CD4-positive, alpha-beta memory T cell (primary cell): ENCODE measurements at regions not wholly inside any gene's neighbourhood (a gene's known extent, or its start where the extent isn't known, plus 50 kb on each side); places are given as distances from the start of the nearest gene placed in this dataset.

Experiments used
- CTCF ChIA-PET: fragments of 350-600 bp; sonication (Branson Sonifier 250); formaldehyde crosslinking; loops from one replicate; lab custom pipeline; 2021; ENCODE audit warnings: inconsistent platforms; ENCODE audit not compliant: partially characterized antibody; lab: Charles Lee
- POLR2A ChIA-PET: fragments of 350-600 bp; sonication (Branson Sonifier 250); formaldehyde crosslinking; loops from one replicate; lab custom pipeline; 2021; ENCODE audit not compliant: partially characterized antibody; lab: Charles Lee
- DNase-seq, 5 donors: peaks; one replicate each; pipeline versions ENCODE4 v3.0.0 to v3.0.0-alpha.2; 2020 to 2022; ENCODE audit warnings: mixed read lengths in 1 of 5
- H3K27ac ChIP-seq: one replicate; pipeline ENCODE4 v1.7.0; 2013; ENCODE audit warnings: low read depth, low read length
- H3K27me3 ChIP-seq: 2 replicates; pipeline ENCODE4 v1.7.0; 2013; ENCODE audit warnings: mild to moderate bottlenecking, low read length, moderate library complexity; ENCODE audit not compliant: insufficient read depth
- H3K36me3 ChIP-seq: 2 replicates; pipeline ENCODE4 v1.7.0; 2013; ENCODE audit warnings: mild to moderate bottlenecking, low read length, moderate library complexity; ENCODE audit not compliant: insufficient read depth
- H3K4me1 ChIP-seq: 2 replicates; pipeline ENCODE4 v1.7.0; 2013; ENCODE audit warnings: mild to moderate bottlenecking, low read length, moderate library complexity; ENCODE audit not compliant: insufficient read depth
- H3K4me3 ChIP-seq, 2 donors: one replicate each; pipeline ENCODE4 v1.7.0; 2013; ENCODE audit warnings: low read length in 2 of 2, mild to moderate bottlenecking in 1 of 2
- H3K9me3 ChIP-seq, 2 donors: one replicate each; pipeline ENCODE4 v1.7.0; 2013; ENCODE audit warnings: low read length in 2 of 2, control low read depth in 1 of 2; ENCODE audit not compliant: control insufficient read depth in 1 of 2
- H3K27ac Mint-ChIP-seq, 7 donors: one replicate each; pipeline ENCODE4 v1.8.0; 2020 to 2021; ENCODE audit warnings: mixed read lengths in 7 of 7, mild to moderate bottlenecking in 6 of 7, inconsistent platforms in 3 of 7, moderate library complexity in 3 of 7
- H3K27me3 Mint-ChIP-seq, 2 donors: one replicate each; pipeline ENCODE4 v1.8.0; 2020 to 2021; ENCODE audit warnings: mixed read lengths in 2 of 2
- H3K36me3 Mint-ChIP-seq, 2 donors: one replicate each; pipeline ENCODE4 v1.8.0; 2020 to 2021; ENCODE audit warnings: mixed read lengths in 2 of 2, inconsistent platforms in 1 of 2, mild to moderate bottlenecking in 1 of 2
- H3K4me1 Mint-ChIP-seq, 4 donors: one replicate each; pipeline ENCODE4 v1.8.0; 2020 to 2021; ENCODE audit warnings: mixed read lengths in 4 of 4, mild to moderate bottlenecking in 1 of 4
- H3K4me3 Mint-ChIP-seq, 8 donors: one replicate each; pipeline ENCODE4 v1.8.0; 2020 to 2021; ENCODE audit warnings: mixed read lengths in 8 of 8, mild to moderate bottlenecking in 7 of 8, moderate library complexity in 6 of 8, inconsistent platforms in 3 of 8
- H3K9me3 Mint-ChIP-seq, 8 donors: one replicate each; pipeline ENCODE4 v1.8.0; 2020 to 2021; ENCODE audit warnings: mixed read lengths in 8 of 8, mild to moderate bottlenecking in 5 of 8, inconsistent platforms in 3 of 8, moderate library complexity in 1 of 8
- intact Hi-C: fragments of 100-400 bp; cut with micrococcal nuclease; formaldehyde crosslinking; loops from one replicate; pipeline ENCODE4 v1.15.1; 2023

- intact Hi-C loops, result no loop called here
- Mint-ChIP-seq H3K27me3 (peaks cover 1 to 10% of the 10 kb centered on the region in 2 donors), H3K4me1 (no peaks in the 10 kb centered on the region), H3K36me3 (no peaks in the 10 kb centered on the region), H3K4me3 (no peak overlapping the region), H3K9me3 (peaks cover 0 to 2% (median 0%) of the 10 kb centered on the region in 8 donors), H3K27ac (peak overlapping the region in 1 of 7 donors; percentile 61)
- H3K27ac ChIP-seq, result no peak overlapping the region
- no peaks in the 10 kb centered on the region for H3K4me1 ChIP-seq
- no peaks in the 10 kb centered on the region for H3K27me3 ChIP-seq
- no peak for DNase-seq
- CTCF ChIA-PET, result no interaction called here
- no peaks in the 10 kb centered on the region for H3K36me3 ChIP-seq
- no peak overlapping the region for H3K4me3 ChIP-seq
- POLR2A ChIA-PET, result no interaction called here
- H3K9me3 ChIP-seq, result no peaks in the 10 kb centered on the region
Measured at GRCh38 chr18:10009321-10010144, 95.7 kb downstream of the VAPA start.

- Histone ChIP-seq H3K9me3 (no peaks in the 10 kb centered on the region), H3K36me3 (no peaks in the 10 kb centered on the region), H3K27me3 (no peaks in the 10 kb centered on the region), H3K27ac (no peak overlapping the region), H3K4me3 (no peak overlapping the region), H3K4me1 (no peaks in the 10 kb centered on the region)
- no peaks in the 10 kb centered on the region for H3K4me1 Mint-ChIP-seq
- DNase-seq, result no peak
- CTCF ChIA-PET, result no interaction called here
- no peak overlapping the region for H3K27ac Mint-ChIP-seq
- H3K27me3 Mint-ChIP-seq, result peaks cover 1 to 10% of the 10 kb centered on the region in 2 donors
- H3K9me3 Mint-ChIP-seq, result peaks cover 0 to 2% (median 0%) of the 10 kb centered on the region in 8 donors
- H3K4me3 Mint-ChIP-seq, result no peak overlapping the region
- intact Hi-C loops, result no loop called here
- POLR2A ChIA-PET, result no interaction called here
- no peaks in the 10 kb centered on the region for H3K36me3 Mint-ChIP-seq
Measured at GRCh38 chr18:10010611-10011015, 96.8 kb downstream of the VAPA start.

- no peaks in the 10 kb centered on the region for H3K36me3 ChIP-seq
- ChIA-PET POLR2A (no interaction called here), CTCF (no interaction called here)
- Mint-ChIP-seq H3K9me3 (peaks cover 0 to 2% (median 0%) of the 10 kb centered on the region in 8 donors), H3K27ac (no peak overlapping the region), H3K4me3 (no peak overlapping the region), H3K36me3 (no peaks in the 10 kb centered on the region), H3K4me1 (no peaks in the 10 kb centered on the region), H3K27me3 (peaks cover 1 to 10% of the 10 kb centered on the region in 2 donors)
- no peaks in the 10 kb centered on the region for H3K27me3 ChIP-seq
- H3K27ac ChIP-seq, result no peak overlapping the region
- H3K9me3 ChIP-seq, result no peaks in the 10 kb centered on the region
- H3K4me3 ChIP-seq, result no peak overlapping the region
- DNase-seq, result no peak
- no peaks in the 10 kb centered on the region for H3K4me1 ChIP-seq
- intact Hi-C loops, result no loop called here
Measured at GRCh38 chr18:10011061-10011460, 97.2 kb downstream of the VAPA start.

- no peak overlapping the region for H3K27ac Mint-ChIP-seq
Measured at GRCh38 chr18:10011751-10012150, 97.9 kb downstream of the VAPA start.

GRCh38 chr18:10012526-10012925, 98.7 kb downstream of the VAPA start:
- Mint-ChIP-seq H3K4me1 (peaks cover 0 to 1% (median 0%) of the 10 kb centered on the region in 4 donors), H3K27me3 (peaks cover 3 to 10% of the 10 kb centered on the region in 2 donors), H3K36me3 (no peaks in the 10 kb centered on the region), H3K4me3 (no peak overlapping the region), H3K27ac (no peak overlapping the region), H3K9me3 (peaks cover 0 to 2% (median 0%) of the 10 kb centered on the region in 8 donors)
- intact Hi-C loops, result no loop called here
- no peaks in the 10 kb centered on the region for H3K9me3 ChIP-seq
- no peak overlapping the region for H3K4me3 ChIP-seq
- H3K4me1 ChIP-seq, result no peaks in the 10 kb centered on the region
- DNase-seq, result no peak
- POLR2A ChIA-PET, result no interaction called here
- H3K27me3 ChIP-seq, result no peaks in the 10 kb centered on the region
- no peak overlapping the region for H3K27ac ChIP-seq
- H3K36me3 ChIP-seq, result no peaks in the 10 kb centered on the region
- CTCF ChIA-PET, result no interaction called here

More at GRCh38 chr18:10011751-10012150, 97.9 kb downstream of the VAPA start:
- no peak for DNase-seq
- ChIA-PET POLR2A (no interaction called here), CTCF (no interaction called here)
- H3K36me3 ChIP-seq, result no peaks in the 10 kb centered on the region
- no peaks in the 10 kb centered on the region for H3K27me3 ChIP-seq
- no peaks in the 10 kb centered on the region for H3K9me3 ChIP-seq
- no peak overlapping the region for H3K4me3 Mint-ChIP-seq
- no peaks in the 10 kb centered on the region for H3K36me3 Mint-ChIP-seq
- peaks cover 1 to 10% of the 10 kb centered on the region in 2 donors for H3K27me3 Mint-ChIP-seq
- peaks cover 0 to 1% (median 0%) of the 10 kb centered on the region in 4 donors for H3K4me1 Mint-ChIP-seq
- no peaks in the 10 kb centered on the region for H3K4me1 ChIP-seq
- peaks cover 0 to 2% (median 0%) of the 10 kb centered on the region in 8 donors for H3K9me3 Mint-ChIP-seq
- intact Hi-C loops, result no loop called here
- no peak overlapping the region for H3K27ac ChIP-seq
- H3K4me3 ChIP-seq, result no peak overlapping the region

GRCh38 chr18:10013621-10014543, 100.1 kb downstream of the VAPA start:
- no peak for DNase-seq
- POLR2A ChIA-PET, result no interaction called here
- CTCF ChIA-PET, result no interaction called here
- no peaks in the 10 kb centered on the region for H3K4me1 ChIP-seq
- intact Hi-C loops, result no loop called here
- no peaks in the 10 kb centered on the region for H3K36me3 ChIP-seq
- peaks cover 3 to 5% of the 10 kb centered on the region in 2 donors for H3K27me3 Mint-ChIP-seq
- no peak overlapping the region for H3K27ac Mint-ChIP-seq
- H3K4me3 Mint-ChIP-seq, result no peak overlapping the region
- H3K9me3 ChIP-seq, result no peaks in the 10 kb centered on the region
- H3K9me3 Mint-ChIP-seq, result no peaks in the 10 kb centered on the region
- H3K4me1 Mint-ChIP-seq, result peaks cover 0 to 1% (median 0%) of the 10 kb centered on the region in 4 donors
- H3K27ac ChIP-seq, result no peak overlapping the region
- no peaks in the 10 kb centered on the region for H3K36me3 Mint-ChIP-seq
- no peaks in the 10 kb centered on the region for H3K27me3 ChIP-seq
- H3K4me3 ChIP-seq, result no peak overlapping the region

GRCh38 chr18:10015288-10015701, 101.5 kb downstream of the VAPA start:
- Histone ChIP-seq H3K27ac (no peak overlapping the region), H3K9me3 (no peaks in the 10 kb centered on the region), H3K36me3 (no peaks in the 10 kb centered on the region), H3K4me3 (no peak overlapping the region), H3K27me3 (no peaks in the 10 kb centered on the region), H3K4me1 (no peaks in the 10 kb centered on the region)
- Mint-ChIP-seq H3K4me1 (peaks cover 0 to 1% (median 0%) of the 10 kb centered on the region in 4 donors), H3K9me3 (no peaks in the 10 kb centered on the region), H3K4me3 (no peak overlapping the region), H3K27ac (peak overlapping the region in 1 of 7 donors; percentile 36), H3K27me3 (peaks cover 3% of the 10 kb centered on the region in 2 donors), H3K36me3 (no peaks in the 10 kb centered on the region)
- intact Hi-C loops, result no loop called here
- no peak for DNase-seq
- POLR2A ChIA-PET, result no interaction called here
- CTCF ChIA-PET, result no interaction called here
